A549 (cell line): ENCODE measurements at regions not wholly inside any gene's neighbourhood (a gene's known extent, or its start where the extent isn't known, plus 50 kb on each side); places are given as distances from the start of the nearest gene placed in this dataset.

Source experiments
- BHLHE40 ChIP-seq: IDR thresholded peaks from 2 replicates; pipeline ENCODE4 v1.6.1; 2012; ENCODE audit warnings: low read depth, low read length, inconsistent platforms
- CEBPB ChIP-seq, 2 experiments: fragments of >200 bp in 1 of 2; sonication (Bioruptor Twin) in 1 of 2; formaldehyde crosslinking in 1 of 2; IDR thresholded peaks; 2 replicates each; pipeline ENCODE4 v1.6.1; 2012 to 2016
- CHD2 ChIP-seq: fragments of 150-350 bp; IDR thresholded peaks from 2 replicates; pipeline ENCODE4 v1.6.1; 2014; ENCODE audit warnings: low read length; ENCODE audit not compliant: partially characterized antibody
- CTCF ChIP-seq: fragments of >200 bp; sonication (Bioruptor Twin); formaldehyde crosslinking; IDR thresholded peaks from 3 replicates; pipeline ENCODE4 v1.5.1; 2016
- PHF8 ChIP-seq: fragments of 200-600 bp; sonication (generic); IDR thresholded peaks from 2 replicates; pipeline ENCODE4 v1.6.1; 2016; ENCODE audit warnings: low read depth, mild to moderate bottlenecking, antibody characterized with exemption, moderate library complexity, borderline replicate concordance
- POLR2A ChIP-seq: IDR thresholded peaks from 2 replicates; pipeline ENCODE4 v1.6.1; 2012; ENCODE audit warnings: mild to moderate bottlenecking, low read length

- TF ChIP-seq CTCF: no peak
- no peak for TF ChIP-seq POLR2A
- TF ChIP-seq BHLHE40: no peak
- no peak for TF ChIP-seq CHD2
- no peak for TF ChIP-seq CEBPB (IDR thresholded peaks at IDR 0.05)
- TF ChIP-seq PHF8: no peak
These were observed 568.7 kb upstream of the RGS18 start for GRCh38 chr1:191589536-191589935.
